Cardiac fibroblast (primary cell): ENCODE measurements at regions not wholly inside any gene's neighbourhood (a gene's known extent, or its start where the extent isn't known, plus 50 kb on each side); places are given as distances from the start of the nearest gene placed in this dataset.

Experiments used
- DNase-seq, 2 donors: peaks; one replicate each; pipeline versions ENCODE4 v3.0.0 to v3.0.0-alpha.2; 2010; ENCODE audit warnings: low read depth in 2 of 2
- H3K4me3 ChIP-seq, 2 donors: replicated peaks in 1 of 2; 1 replicate in 1 of 2; 2 replicates in 1 of 2; pipeline ENCODE4 v1.5.1; 2011; ENCODE audit warnings: low read depth in 2 of 2, low read length in 2 of 2, mild to moderate bottlenecking in 2 of 2, moderate library complexity in 1 of 2
- CTCF ChIP-seq: IDR thresholded peaks from one replicate; pipeline ENCODE4 v1.5.1; 2011; ENCODE audit warnings: low read depth, mild to moderate bottlenecking, low read length, inconsistent platforms

GRCh38 chr6:20312606-20313005 lies 89.1 kb upstream of the E2F3 start:
- H3K4me3 ChIP-seq, result no peak overlapping the region
- DNase-seq, result no peak
- TF ChIP-seq CTCF, result no peak

DNA sequence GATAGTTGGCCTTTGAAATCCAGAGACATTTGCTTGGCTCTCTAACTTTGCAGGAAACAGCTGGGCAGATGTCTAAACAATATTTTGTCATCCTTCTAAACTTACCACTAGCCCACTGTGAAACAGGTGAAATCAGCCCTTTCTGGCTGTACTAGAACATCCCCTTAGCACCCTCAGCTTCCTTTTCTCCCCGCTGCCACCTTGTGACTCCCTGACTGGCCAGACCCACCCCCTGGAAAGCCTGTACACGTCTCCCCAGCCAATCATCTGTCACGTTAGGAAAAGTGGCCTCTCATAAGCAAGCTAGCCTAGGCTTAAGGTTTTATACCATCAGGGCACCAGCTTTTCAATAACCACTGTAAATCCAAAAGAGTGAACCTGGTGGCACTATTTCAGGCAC lies 88.6 kb upstream of the E2F3 start:
- no peak for TF ChIP-seq CTCF
- no peak overlapping the region for H3K4me3 ChIP-seq
- no peak for DNase-seq

DNA sequence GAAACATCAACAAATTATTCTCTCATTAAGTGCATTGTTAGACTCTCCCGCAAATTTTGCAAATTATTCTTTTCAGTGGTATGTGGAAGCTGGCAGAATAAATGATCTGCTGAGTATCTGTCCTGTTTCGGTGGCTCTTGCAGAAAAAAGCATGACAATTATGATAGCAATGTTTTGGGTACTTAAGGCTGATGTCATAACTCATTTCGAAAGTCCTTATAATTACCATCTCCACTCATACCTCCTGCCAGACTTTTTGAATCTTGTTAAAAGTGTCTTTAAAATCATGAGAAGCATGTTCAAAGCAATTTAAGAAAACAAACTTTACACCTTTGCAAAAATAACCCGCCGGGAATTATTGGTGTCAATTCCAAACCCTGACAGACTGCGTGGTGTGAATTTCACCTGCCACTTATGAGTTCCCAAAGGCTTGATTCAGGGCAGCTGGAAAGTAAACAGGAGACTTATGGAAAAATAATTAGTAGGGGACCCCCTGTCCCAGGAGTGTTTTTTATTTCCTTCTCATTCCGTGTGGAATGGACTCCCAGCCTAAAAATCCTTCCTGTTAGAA lies 87.6 kb upstream of the E2F3 start:
- DNase-seq, result no peak
- TF ChIP-seq CTCF, result no peak
- no peak overlapping the region for H3K4me3 ChIP-seq

- no peak for DNase-seq
- no peak for TF ChIP-seq CTCF
- H3K4me3 ChIP-seq, result no peak overlapping the region
Measured at GRCh38 chr6:20314866-20315845, 86.5 kb upstream of the E2F3 start.

DNA sequence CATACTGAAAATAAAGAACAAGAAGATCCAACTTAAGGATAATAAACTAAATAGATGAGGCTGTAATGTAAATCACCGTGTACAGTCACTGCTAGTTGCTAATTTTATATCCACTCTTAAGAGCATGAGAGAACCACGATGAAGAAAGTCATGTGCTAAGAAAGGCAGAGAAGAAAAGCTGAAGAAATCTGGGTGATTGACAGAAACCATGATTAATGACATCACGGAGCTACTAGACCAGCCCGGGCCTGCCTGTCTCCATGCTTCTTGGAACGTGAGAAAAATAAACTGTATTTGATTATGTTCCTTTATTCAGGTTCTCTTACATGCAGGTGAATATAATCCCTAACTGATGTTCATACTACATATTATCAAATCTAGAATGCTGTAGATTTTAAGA lies 84.2 kb upstream of the E2F3 start:
- H3K4me3 ChIP-seq, result no peak overlapping the region
- no peak for TF ChIP-seq CTCF
- no peak for DNase-seq

GRCh38 chr6:20318851-20319387 lies 82.8 kb upstream of the E2F3 start:
- no peak for DNase-seq
- no peak overlapping the region for H3K4me3 ChIP-seq
- no peak for TF ChIP-seq CTCF
